ENCODE measurements at regions not wholly inside any gene's neighbourhood (a gene's known extent, or its start where the extent isn't known, plus 50 kb on each side); places are given as distances from the start of the nearest gene placed in this dataset.

DNA sequence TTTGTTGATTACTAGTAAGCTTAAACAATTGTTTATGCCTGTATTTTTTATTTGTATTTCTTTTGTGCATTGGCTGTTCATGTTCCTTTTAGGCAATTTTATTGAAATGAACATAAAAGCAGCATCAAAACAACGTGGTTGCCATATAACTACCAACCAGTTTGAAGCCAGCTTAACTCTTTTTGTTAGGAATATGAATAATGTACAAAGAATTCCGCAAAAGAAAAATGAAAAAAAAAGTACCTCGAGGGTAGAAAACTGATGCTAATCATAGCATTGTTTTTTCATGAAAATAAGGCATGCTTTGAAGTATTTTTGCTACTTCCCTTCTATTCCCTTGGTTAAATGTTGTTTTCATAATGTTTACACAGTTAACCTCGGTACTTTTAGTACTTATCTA lies 1024.0 kb upstream of the SLIT2 start:
- 58 to 73% (median 64%) methylated on average over 4 of the region's 4 CpGs for WGBS, 5 donors
- intact Hi-C loops (cut with DNase I; ENCODE audit: low total_unique reads), result loop anchor here (10.0 kb wide), 1 partner anchor 1027 kb away; the partner anchor contains the start of gene SLIT2
- no peaks in the 10 kb centered on the region for H3K4me1 ChIP-seq
- no peak overlapping the region for H3K27ac ChIP-seq
- H3K27me3 ChIP-seq (replicated peaks in 1 of 7), result no peaks in the 10 kb centered on the region
- H3K9me3 ChIP-seq, result no peaks in the 10 kb centered on the region
- H3K4me3 ChIP-seq, result no peak overlapping the region
- H3K36me3 ChIP-seq, result no peaks in the 10 kb centered on the region
- no peak for DNase-seq
- TF ChIP-seq POLR2A (IDR thresholded peaks at IDR 0.05), result no peak
- no peak for TF ChIP-seq POLR2AphosphoS5 (IDR thresholded peaks at IDR 0.05)
- TF ChIP-seq, protein P1, sequence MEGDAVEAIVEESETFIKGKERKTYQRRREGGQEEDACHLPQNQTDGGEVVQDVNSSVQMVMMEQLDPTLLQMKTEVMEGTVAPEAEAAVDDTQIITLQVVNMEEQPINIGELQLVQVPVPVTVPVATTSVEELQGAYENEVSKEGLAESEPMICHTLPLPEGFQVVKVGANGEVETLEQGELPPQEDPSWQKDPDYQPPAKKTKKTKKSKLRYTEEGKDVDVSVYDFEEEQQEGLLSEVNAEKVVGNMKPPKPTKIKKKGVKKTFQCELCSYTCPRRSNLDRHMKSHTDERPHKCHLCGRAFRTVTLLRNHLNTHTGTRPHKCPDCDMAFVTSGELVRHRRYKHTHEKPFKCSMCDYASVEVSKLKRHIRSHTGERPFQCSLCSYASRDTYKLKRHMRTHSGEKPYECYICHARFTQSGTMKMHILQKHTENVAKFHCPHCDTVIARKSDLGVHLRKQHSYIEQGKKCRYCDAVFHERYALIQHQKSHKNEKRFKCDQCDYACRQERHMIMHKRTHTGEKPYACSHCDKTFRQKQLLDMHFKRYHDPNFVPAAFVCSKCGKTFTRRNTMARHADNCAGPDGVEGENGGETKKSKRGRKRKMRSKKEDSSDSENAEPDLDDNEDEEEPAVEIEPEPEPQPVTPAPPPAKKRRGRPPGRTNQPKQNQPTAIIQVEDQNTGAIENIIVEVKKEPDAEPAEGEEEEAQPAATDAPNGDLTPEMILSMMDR (IDR thresholded peaks at IDR 0.05 in 8 of 11, conservative IDR thresholded peaks at IDR 0.05 in 3 of 11), result no peak

DNA sequence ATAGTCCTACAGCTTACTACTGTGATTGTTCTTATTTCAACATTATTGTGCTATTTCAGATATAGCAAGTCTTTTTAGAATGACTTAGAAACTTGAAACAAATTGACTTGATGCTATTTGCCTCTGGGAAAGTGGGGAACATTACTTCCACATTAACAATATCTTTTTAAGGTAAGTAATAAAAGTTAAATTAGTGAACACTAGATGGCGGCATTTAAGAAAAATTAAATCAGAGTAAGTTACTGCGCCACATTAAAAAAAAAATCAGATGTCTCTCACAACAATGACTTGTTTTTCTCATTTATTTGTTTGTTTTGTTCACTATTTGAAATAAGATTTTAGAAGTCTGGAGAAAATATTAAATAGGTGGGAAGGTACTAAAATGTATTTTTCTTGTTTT lies 1026.9 kb upstream of the SLIT2 start:
- DNase-seq, result no peak
- TF ChIP-seq, protein P1 (IDR thresholded peaks at IDR 0.05 in 8 of 11, conservative IDR thresholded peaks at IDR 0.05 in 3 of 11), result peak in 5 of 11 experiments; percentile 8 to 38 (median 28)
- no peak for TF ChIP-seq POLR2AphosphoS5 (IDR thresholded peaks at IDR 0.05)

DNA sequence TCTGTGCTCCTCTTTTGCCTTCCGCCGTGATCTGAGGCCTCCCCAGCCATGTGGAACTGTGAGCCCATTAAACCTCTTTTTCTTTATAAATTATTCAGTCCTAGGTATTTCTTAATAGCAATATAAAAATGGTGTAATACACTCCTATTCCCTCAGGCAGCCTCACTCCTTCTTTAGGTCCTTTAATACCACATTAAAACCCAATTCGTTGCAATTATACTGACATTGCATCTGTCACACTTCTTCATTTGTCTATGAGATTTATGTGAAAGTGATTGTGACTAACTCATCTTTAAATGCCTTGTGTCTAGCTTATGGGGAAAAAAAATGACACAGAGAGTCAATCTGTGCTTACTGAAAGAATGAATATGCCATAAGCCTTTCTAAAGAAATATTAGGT lies 1035.2 kb upstream of the SLIT2 start:
- Histone ChIP-seq H3K36me3 (no peaks in the 10 kb centered on the region), H3K9me3 (no peaks in the 10 kb centered on the region), H3K27me3 (replicated peaks in 1 of 7) (no peaks in the 10 kb centered on the region), H3K27ac (no peak overlapping the region), H3K4me3 (no peak overlapping the region), H3K4me1 (no peaks in the 10 kb centered on the region)
- no peak for TF ChIP-seq POLR2AphosphoS5 (IDR thresholded peaks at IDR 0.05)
- TF ChIP-seq, protein P1 (IDR thresholded peaks at IDR 0.05 in 8 of 11, conservative IDR thresholded peaks at IDR 0.05 in 3 of 11), result no peak
- no peak for TF ChIP-seq POLR2A (IDR thresholded peaks at IDR 0.05)
- no peak for DNase-seq
- intact Hi-C loops (cut with DNase I; ENCODE audit: low total_unique reads), result no loop called here
- 82 to 92% (median 87%) methylated on average over 3 of the region's 3 CpGs for WGBS, 5 donors

More for the DNA sequence above, 1026.9 kb upstream of the SLIT2 start:
- Histone ChIP-seq H3K4me3 (no peak overlapping the region), H3K27me3 (replicated peaks in 1 of 7) (no peaks in the 10 kb centered on the region), H3K4me1 (no peaks in the 10 kb centered on the region), H3K27ac (no peak overlapping the region), H3K9me3 (no peaks in the 10 kb centered on the region), H3K36me3 (no peaks in the 10 kb centered on the region)
- 8 to 17% (median 13%) methylated on average over 2 of the region's 2 CpGs for WGBS, 5 donors
- intact Hi-C loops (cut with DNase I; ENCODE audit: low total_unique reads), result loop anchor here (10.0 kb wide), 1 partner anchor 1030 kb away; the partner anchor contains the start of gene SLIT2

DNA sequence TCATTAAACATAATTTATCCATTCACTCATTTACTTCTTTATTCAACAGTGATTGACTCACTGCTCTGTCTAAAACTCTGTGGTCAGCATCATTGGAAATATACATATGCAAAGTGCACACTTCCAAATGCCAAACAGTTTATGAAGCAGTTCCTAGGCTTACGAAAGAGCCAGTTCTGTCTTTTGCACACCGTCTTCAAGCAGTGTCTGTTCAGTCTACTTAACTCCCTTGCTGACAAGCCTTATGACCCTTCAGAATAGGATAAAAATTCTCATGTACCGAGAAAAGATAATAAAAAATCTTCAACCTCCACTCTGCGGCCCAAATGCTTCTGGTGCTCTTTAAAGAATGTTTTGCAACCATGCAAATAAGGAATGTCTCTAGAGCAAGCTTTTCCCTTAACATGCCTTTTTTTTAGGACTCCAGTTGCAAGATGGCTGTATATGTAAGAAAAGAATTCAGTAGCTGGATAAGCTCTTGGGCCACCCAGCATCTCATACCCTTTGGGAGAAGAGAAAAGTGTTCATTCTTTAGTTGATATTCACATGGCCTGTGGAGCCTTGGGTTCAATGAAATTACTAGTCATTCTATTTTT lies 1037.0 kb upstream of the SLIT2 start:
- no peak for TF ChIP-seq POLR2AphosphoS5 (IDR thresholded peaks at IDR 0.05)
- Histone ChIP-seq H3K36me3 (no peaks in the 10 kb centered on the region), H3K9me3 (no peaks in the 10 kb centered on the region), H3K4me3 (no peak overlapping the region), H3K4me1 (no peaks in the 10 kb centered on the region), H3K27ac (no peak overlapping the region), H3K27me3 (replicated peaks in 1 of 7) (no peaks in the 10 kb centered on the region)
- 82 to 91% (median 89%) methylated on average over 4 of the region's 4 CpGs for WGBS, 5 donors
- intact Hi-C loops (cut with DNase I; ENCODE audit: low total_unique reads), result no loop called here
- DNase-seq, result no peak
